ENCODE measurements at regions not wholly inside any gene's neighbourhood (a gene's known extent, or its start where the extent isn't known, plus 50 kb on each side); places are given as distances from the start of the nearest gene placed in this dataset.
"Not testable (repeated sequence)": the region's sequence is repeated elsewhere in the genome, so short reads cannot be mapped to it uniquely, and the experiment has no call there.

DNA sequence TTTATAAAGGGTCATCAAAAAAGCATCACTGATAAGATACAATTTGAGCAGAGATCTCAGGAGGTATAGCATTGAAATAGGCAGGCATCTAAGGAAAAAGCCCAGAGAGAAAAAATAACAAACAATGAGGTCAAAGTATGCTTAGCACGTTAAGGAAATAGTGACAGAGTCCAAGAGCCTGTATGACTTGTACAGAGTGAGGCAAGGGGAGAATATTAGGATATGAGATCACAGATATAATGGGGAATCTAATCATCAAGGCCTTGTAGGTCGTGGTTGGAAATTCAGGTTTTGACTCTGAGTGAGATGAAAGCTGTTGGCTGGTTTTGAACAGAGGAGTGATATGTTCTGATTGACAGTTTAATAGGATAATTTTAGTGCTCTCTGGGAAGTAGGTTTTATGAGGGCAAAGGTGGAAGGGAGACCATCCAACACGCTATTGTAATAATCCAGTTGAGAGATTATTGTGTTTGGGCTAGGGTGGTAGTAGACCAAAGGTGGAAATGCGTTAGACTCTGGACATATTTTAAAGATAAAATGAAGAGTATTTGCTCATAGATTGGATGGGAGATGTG is 644.6 kb upstream of the TMPRSS15 start:
- DNase-seq, result no peak

DNA sequence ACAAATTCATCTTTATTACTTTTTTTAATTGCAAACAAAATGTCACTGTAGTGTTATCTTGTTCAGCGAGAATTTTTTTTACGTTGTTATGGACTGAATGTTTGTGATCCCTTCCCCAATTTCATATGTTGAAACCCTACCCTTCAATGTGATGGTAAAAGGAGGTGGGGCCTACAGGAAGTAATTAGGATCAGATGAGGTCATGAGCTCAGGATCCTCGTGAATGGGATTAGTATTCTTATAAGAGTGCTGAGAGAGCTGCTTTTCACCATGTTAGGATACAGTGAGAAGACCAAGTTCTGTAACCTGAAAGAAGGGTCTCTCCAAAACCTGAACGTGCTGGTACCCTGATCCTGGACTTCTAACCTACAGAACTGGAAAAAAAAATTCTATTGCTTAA is 646.0 kb upstream of the TMPRSS15 start:
- DNase-seq, result no peak

- no peak for DNase-seq
These were observed 661.6 kb upstream of the TMPRSS15 start for GRCh38 chr21:19065164-19065563.

DNA sequence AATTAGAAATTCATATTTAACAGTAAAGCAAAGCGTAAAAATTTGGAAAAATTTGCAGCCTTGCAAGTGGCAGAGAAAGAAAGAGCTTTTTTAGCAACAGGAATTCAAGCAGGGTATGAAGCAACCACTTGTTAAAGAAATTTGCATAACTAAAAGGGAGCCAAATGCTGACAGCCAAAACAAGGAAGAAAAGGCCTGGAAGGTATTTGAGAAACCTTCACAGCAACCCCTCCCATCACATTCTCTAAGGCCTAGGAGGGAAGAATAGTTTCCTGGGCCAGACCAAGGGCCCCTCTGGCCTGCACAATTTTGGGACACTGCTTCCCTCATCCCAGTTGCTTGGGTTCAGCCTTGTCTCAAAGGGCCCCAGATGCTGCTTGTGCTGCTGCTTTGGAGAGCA is 672.4 kb upstream of the TMPRSS15 start:
- no peak for DNase-seq

GRCh38 chr21:19109694-19110093 is 706.1 kb upstream of the TMPRSS15 start:
- no peak for DNase-seq

- not testable (repeated sequence) for DNase-seq
These were observed 715.7 kb upstream of the TMPRSS15 start for GRCh38 chr21:19119259-19119658.

DNA sequence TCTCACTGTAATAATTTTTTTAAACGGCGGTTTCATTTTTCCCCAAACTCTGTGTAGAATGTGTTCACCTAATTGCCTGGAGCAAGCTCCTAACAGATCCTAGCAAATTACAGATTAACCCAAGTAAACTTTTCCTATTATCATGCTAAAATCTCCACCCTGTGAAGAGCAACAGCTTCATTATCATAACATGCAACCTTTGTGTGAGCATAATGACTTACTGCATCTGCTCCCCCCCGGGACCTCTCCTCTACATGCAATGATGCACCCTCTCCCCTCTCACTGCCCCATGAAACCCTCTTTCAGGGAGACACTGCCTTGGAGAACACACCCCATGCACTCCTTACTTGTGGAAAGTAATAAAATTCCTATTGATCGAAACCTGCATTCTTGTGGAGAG is 717.0 kb upstream of the TMPRSS15 start:
- no peak for DNase-seq

DNA sequence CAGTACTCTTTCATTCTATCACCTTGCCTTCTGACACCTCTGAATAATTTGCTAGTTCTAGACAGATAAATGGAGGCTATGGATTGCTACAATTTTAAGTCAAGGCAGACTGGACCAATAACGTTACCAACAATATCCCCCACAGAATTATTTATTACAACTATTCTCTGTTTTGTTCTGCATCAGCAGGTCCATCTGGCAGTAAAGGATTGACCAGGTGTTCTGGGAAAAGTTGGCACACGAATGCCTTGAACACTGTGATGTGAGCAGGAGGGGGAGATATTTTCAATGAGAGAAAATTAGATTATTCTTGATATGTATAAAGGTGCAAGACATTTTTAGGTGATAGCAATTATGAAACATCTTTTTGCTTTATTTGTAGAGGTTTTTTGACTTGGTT is 718.8 kb upstream of the TMPRSS15 start:
- no peak for DNase-seq

DNA sequence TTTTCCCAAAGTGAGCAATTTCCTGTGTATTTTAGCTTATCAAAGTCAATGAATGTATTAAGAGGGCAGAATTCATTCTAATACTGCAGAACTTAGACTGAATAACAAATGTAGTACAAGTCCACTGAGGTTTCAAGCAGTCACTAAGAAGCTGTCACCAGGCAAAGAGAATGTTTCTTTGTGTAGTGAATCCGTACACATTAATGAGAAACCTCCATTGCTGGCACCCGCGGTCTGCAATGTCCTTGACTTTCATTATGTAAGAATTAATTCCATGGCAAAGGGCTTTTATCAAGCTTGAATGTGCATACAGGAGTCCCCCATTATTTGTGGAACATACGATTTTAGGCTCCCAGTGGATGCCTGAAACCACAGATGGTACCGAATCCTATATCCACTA is 719.5 kb upstream of the TMPRSS15 start:
- peak in 4 of 51 donors; percentile 2 to 14 (median 4) for DNase-seq

- DNase-seq, result no peak
These were observed 719.9 kb upstream of the TMPRSS15 start for GRCh38 chr21:19123525-19123924.

DNA sequence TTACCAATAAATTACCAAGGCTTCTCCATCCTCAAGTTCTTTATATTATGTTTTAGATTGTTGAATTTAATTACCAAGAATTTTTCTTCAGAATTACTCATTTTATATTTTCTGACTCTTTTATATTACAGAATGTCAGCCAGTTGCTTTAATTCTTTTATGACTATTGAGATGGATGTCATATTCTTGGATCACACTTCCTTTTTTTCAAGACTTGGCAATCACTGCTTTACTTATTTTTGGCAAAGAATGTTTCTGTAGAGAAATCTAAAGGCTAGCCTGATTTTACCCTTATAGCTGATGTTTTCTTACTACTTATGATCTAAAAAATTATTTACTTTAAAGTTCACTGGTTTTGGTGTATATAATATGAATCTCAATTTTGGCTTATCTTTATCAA is 721.1 kb upstream of the TMPRSS15 start:
- DNase-seq, result no peak

GRCh38 chr21:19130379-19131028 is 726.9 kb upstream of the TMPRSS15 start:
- no peak for DNase-seq

- no peak for DNase-seq
These were observed 737.9 kb upstream of the TMPRSS15 start for GRCh38 chr21:19141511-19141910.

DNA sequence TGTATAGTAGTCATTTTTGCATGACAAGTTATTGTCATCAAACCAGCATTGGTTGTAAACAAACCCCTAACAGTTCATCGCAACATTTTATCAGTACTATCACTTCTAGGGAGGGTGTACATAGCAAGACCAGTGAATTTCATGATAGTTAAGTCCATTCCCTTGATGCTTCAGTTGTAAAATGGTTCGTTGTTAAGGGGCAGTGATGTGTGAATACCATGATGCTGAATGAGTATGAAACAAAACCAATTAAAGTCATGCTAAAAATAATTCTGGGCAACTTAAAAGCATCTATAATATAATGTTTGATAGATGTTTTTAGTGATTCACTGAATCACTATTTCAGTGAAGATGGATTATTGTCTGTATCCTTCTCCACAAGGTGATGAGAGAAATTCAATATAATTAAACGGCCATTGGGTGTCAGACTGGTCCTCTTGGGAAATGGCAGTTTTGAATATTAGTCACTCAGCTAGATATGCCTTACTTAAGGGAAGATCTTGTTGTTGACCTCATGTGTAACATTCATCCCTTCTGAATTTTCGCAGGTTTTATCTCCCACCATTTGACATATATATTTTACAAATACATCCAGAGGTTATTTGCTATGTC is 742.2 kb upstream of the TMPRSS15 start:
- DNase-seq, result no peak

DNA sequence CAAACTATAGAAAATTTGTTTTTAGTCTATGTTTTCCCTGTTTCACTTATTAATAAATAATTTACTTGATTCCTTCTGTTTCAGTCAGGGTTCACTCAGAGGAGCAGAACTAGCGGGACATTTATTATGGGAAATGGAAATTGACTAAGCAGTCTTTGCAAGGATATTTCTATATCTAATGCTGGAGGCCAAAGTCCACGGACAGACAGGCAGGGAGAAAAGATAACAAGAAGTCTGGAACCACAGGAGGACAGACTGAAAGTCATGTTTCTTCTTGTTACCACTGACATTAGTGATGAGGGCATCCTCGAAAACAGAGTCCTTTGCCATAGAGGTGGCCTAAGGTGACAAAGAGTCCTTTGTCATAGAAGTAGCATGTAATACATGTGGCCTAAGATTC is 744.5 kb upstream of the TMPRSS15 start:
- DNase-seq, result no peak

DNA sequence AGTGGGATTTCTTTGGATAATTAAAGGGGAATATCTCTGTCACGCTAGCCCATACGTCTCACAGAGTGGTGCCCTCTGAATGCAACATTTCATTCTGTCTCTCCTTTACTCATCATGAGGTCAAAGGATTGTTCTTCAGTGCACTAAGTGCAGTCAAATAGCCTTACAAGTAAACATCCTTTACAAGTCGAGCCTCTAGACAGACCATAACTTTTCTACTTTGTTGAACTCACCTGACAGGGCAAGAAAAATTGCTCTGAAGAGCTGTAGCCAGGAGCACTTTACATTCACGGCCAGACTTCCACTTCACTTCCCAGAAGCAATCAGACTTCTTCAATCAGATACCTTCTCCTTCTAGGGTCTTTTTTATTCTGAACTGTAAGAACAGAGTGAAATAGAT is 768.0 kb upstream of the TMPRSS15 start:
- no peak for DNase-seq

GRCh38 chr21:19181604-19182140 is 778.1 kb upstream of the TMPRSS15 start:
- DNase-seq, result no peak

GRCh38 chr21:19197950-19198349 is 794.4 kb upstream of the TMPRSS15 start:
- no peak for DNase-seq

GRCh38 chr21:19198801-19199200 is 795.2 kb upstream of the TMPRSS15 start:
- no peak for DNase-seq

DNA sequence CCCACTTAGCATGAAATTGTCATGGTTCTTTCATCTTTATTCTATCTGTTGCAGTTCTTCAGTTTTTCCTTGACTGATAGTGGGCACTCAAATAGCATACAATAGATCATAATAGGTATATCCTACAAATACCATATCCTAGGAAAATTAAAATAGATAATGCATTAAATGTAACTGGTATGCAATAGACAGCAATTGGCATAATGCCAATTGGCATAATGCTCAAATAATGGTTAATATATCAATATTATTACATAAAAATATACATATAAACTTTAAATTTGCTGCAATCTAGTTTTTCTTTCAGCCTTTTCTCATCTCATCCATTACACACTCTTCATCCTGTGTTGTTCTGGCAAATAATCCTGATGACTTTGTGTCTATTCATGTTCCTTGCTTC is 814.6 kb upstream of the TMPRSS15 start:
- no peak for DNase-seq

DNA sequence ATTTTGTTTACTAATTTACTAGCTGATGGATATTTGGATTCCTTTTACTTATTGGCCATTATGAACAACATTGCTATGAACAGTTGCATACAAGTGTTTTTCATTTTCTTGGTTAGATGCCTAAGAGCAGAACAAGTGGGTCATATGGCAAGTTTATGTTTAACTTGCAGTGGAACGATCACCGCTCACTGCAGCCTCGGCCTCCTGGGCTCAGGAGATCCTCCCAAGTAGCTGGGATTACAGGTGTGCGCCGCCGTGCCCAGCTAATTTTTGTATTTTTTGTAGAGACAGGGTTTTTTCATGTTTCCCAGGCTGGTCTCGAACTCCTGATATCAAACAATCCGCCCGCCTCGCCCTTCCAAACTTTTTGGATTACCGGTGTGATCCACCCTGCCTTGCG is 820.5 kb upstream of the TMPRSS15 start:
- no peak for DNase-seq

DNA sequence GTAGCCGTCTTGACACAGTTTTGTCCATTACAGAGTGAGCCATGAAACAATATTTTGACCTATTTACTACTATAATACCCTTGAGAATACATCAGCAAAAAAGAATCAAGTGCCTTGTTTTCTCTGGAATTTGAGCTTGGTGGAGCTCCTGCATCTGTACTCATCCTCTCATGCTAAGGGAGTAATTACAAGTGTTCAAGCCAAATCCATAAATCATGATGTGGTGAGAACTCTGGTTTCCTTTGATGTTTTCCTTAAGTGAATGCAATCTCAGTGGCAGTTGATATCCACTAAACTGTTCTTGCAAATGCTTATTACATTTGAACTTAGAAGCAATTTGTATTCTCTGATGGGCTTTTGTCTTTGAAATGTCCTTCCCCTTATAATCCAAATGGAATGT is 824.6 kb upstream of the TMPRSS15 start:
- DNase-seq, result no peak

- not testable (repeated sequence) for DNase-seq
These were observed 830.3 kb upstream of the TMPRSS15 start for GRCh38 chr21:19233841-19234240.
